ENCODE measurements at regions not wholly inside any gene's neighbourhood (a gene's known extent, or its start where the extent isn't known, plus 50 kb on each side); places are given as distances from the start of the nearest gene placed in this dataset.

GRCh38 chr10:128629111-128630096 lies 503.2 kb upstream of the MKI67 start:
- no peak for DNase-seq

DNA sequence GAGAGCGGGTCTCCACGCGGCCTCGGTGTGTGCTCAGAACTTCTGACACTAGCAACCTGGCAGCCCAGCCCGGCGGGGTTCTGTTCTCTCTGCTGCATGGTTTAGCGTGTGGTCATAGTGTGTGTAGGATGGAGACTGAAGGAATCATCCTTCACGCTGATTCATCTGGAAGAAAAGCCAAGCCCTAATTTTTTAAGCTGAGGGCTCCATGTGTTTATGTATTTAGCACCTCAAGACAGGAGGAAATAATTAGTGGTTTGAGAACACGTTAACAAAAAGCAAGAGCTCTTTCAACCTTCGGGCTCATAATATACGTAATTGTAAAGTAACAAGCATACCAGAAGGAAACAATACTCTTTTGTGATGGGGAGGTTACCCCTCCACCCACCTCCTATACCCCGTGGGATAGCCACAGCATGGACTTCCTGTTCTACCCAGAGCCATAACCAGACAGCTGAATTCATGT lies 504.6 kb upstream of the MKI67 start:
- no peak for DNase-seq

- no peak for DNase-seq
Observed at GRCh38 chr10:128631801-128632241, 505.6 kb upstream of the MKI67 start.

DNA sequence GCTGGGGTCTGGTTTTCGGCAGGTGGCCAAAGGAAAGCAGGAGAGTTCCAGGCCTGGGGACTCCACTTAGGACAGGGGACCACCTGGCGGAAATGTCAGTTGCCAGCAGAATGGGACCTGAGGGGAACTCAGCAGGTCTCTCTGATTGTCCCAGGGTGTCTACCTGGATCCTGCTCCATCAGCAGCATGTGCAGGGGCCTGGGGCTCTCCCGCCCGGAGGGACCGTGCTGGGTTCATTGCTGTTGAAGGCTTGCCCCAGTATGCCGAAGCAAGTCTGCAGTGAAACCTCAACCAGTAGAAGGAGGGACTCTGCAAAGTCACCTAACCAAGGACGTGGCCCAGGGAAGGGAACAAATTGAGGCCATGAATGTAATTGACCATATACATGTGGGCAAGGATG lies 506.5 kb upstream of the MKI67 start:
- DNase-seq: no peak

DNA sequence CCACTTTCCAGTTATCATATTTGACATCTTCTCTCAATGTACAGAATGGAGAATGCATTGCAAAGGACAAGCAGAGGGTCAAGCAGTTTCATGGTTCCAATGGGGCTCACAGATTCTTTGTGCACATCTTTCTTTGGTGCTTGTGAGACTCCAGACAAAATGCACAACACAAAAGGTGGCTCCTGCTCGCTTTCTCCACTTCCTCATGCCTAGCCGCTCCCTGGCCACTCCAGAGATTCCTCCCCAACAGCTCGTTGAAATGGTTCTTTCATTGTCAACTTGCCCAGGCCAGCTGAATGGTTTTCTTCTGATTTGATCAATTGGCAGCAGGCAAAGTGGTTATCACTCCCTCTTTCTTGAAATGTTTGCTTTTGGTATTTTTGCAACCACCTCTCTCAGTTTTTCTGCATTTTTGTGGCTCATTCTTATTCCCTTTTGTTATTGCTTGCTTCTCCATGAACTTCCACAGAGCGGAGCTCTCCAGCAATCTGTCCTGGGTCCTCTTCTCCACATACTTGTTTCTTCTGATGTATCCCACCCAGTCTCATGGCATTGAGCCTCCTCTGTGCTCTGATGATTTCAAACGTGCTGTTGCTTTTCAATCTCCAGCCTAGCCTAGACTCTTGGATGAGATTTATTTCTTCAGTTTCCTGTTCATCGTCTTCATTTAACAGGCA lies 507.8 kb upstream of the MKI67 start:
- DNase-seq: no peak

DNA sequence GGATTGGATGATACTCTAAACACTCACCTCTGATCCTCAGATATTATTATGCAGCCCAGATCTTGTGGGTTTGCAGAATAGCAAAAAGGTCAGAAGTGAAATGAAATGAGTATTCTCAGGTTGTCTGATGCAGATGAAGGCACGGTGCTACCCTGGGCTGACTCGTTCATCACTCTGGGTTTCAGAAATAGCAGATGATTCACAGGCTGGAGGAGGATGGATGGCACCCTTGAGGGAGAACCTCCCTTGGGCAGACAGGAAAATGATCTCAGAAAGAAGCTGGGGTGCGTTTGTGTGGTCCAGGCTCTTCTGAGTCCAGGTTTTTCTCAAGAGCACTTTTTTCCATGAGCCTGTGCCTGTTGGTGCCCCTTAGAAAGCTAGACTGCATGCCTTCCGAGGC lies 515.8 kb upstream of the MKI67 start:
- DNase-seq: no peak

GRCh38 chr10:128642502-128642901 lies 516.3 kb upstream of the MKI67 start:
- DNase-seq: no peak

- DNase-seq: no peak
Observed at GRCh38 chr10:128643658-128644057, 517.4 kb upstream of the MKI67 start.

GRCh38 chr10:128645486-128645885 lies 519.3 kb upstream of the MKI67 start:
- no peak for DNase-seq

DNA sequence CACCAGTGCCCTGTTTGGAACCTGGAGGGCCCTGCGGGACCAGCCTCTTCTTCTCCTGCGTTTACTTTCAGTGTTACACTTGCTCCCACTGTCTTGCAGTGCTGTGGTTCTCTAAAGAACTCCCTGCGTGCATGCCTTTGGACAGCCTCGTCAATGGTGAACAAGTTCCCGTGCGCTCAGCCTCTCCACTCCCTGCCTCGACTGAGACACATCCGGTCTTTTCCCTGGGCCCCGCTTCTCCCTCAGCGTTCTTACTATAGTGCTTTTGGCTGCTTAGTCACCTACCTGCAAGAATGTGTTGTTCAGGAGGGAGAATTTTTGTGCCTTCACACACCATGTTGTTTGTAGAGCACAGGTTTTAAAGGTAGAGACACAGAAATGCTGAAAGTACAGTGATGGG lies 520.7 kb upstream of the MKI67 start:
- DNase-seq: no peak

- peak; percentile 36 for DNase-seq
Observed at GRCh38 chr10:128657548-128657947, 531.3 kb upstream of the MKI67 start.

GRCh38 chr10:128660726-128661125 lies 534.5 kb upstream of the MKI67 start:
- DNase-seq: no peak

DNA sequence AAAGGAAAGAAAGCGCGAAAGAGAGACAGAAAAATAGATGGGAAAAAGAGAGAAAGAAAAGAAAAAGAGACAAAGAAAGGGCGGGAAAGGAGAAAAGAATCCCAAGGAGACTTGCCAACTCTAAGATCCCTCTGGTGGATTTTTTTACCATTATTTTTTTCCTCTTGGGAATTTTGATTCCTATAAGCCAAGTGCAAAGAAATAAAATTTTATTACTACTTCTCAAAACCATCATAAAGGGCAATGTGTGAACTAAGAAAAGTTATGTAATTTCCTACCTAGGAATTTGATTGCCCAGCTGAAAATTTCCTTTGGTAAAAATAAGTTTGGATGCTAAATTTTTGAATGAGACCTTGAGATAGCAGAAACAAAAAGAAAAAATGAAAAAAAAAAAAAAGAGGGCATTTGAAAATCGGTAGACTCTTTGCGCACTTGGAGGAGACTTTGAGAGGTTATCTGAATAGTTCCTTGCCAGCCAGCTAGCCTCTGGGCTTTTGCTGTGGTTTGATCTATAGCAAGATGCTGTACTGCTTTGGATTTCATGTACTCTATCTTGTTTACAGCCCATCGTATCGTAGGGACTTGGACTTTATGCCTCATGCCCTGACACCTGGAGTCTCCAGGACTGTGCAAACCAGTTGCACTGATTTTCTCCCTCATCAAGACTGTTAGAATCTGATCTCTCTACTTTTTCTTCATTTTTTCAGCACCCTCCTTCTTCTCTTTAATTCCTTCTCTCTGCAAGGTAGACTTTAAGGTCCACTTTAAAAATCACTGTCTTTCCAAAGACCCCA lies 535.4 kb upstream of the MKI67 start:
- DNase-seq: no peak

DNA sequence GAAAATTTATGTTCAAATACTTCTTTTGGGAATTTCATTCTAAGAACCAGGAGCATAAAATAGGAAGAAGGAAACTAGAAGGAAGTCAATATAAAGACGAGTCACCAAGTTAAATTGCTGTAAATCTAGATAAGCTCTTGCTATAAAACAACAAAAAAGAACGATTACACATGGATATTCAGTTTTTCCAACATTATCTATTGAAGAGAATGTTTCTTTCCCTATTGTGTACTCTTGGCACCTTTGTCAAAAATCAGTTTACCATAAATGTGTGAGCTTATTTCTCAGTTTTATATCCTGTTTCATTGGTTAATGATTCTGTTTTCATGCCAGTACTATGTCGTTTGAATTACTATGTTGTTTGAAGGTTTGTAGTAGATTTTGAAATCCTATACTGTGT lies 536.3 kb upstream of the MKI67 start:
- DNase-seq: no peak

DNA sequence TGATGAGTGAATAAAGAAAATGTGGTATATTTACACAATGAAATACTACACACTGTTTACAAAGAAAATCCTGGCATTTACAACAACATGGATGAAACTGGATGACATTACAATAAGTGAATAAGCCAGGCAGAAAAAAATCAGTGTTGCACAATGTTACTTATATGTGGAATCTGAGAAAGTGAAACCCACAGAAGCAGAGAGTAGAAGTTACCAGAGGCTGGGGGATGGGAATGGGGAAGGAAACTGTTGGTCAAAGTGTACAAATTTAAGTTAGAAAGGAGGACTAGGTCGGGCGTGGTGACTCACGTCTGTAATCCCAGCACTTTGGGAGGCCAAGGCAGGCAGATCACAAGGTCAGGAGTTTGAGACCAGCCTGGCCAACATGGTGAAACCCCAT lies 538.5 kb upstream of the MKI67 start:
- no peak for DNase-seq

- DNase-seq: no peak
Observed at GRCh38 chr10:128675405-128675804, 549.2 kb upstream of the MKI67 start.

- no peak for DNase-seq
Observed at GRCh38 chr10:128680116-128680515, 553.9 kb upstream of the MKI67 start.

- no peak for DNase-seq
Observed at GRCh38 chr10:128684215-128684614, 558.0 kb upstream of the MKI67 start.

DNA sequence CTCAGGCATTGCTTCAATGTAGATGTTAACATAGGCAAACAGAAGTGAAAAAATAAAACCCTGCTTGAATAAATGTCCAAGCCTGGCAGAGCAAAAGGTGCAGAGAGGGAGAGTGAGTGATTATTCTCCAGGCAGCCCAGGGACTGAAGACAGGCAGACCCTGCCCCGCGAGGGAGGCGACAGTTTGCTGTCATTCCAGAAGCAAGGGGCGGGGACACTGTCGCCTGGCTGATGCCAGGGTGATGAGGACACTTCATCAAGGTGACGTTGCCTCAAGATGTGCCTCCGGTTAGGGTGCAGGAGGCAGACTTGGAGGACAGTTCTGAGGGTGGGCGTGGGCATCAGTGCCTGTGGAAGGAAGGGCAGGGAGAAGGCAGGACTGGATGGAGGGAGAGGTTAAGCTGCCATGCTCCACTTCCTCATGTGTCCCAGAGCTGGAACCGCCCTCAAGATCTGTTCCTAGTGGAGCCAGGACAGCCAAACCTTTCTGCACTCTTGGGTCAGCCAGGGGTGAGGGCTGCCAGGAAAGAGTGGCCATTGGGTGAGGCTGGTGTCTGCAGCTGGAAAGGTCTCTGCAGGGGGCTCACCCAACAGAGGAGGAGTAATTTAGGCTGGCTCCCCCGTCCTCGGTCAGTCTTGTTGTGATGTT lies 560.5 kb upstream of the MKI67 start:
- DNase-seq: no peak

DNA sequence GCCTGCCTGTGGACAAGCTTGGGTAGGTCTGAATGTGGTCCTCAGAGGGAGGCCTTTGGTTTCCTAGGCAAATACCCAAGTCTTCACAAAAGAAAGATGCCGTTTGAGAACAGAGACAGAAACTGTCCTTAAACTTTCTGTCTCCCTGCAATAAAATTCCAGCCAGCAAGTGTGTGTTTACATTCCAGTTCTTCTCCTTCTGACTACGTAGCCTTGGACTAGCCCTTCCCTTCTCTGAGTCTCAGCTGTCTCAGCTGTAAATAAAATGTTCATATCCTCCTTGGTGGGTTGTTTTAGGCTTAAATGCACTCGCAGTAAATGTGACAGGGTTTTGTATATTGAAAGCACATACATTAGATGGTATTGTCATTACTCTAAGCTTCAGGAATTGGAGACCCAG lies 561.2 kb upstream of the MKI67 start:
- DNase-seq: no peak

DNA sequence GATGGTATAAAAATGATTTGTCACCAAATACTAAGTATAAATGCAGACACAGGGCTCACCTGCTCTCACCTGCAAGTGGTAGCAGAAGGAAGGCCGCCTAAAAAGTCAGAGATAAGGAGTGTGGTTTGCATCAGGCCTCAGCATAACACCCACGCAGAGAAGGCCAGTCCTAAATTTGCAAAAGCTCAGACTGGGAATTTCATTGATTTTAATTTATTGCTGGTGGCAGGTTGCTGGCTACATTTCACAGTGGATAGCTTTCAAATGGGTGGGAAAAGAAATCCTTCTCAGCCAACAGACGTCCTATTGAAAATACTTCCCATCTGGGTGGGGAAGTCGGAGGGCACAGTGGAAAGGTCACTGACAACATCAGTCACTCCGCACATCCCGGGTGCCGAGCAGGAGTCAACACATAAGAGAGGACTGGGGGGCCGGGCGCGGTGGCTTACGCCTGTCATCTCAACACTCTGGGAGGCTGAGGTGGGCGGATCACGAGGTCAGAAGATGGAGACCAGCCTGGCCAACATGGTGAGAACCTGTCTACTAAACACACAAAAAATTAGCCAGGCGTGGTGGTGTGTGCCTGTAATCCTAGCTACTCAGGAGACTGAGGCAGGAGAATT lies 561.8 kb upstream of the MKI67 start:
- DNase-seq: no peak

- no peak for DNase-seq
Observed at GRCh38 chr10:128689667-128690066, 563.4 kb upstream of the MKI67 start.

Measured in NCI-H2029 (cell line).